Neural cell (in vitro differentiated cells): ENCODE measurements at regions not wholly inside any gene's neighbourhood (a gene's known extent, or its start where the extent isn't known, plus 50 kb on each side); places are given as distances from the start of the nearest gene placed in this dataset.

Experiments used
- H2AFZ ChIP-seq: fragments of 200-600, 300-800 bp; sonication (generic), shearing (Covaris generic); 2 replicates; pipeline ENCODE4 v1.6.0; 2014; ENCODE audit warnings: low read depth, mild to moderate bottlenecking, antibody characterized with exemption, low read length, moderate library complexity
- H3F3A ChIP-seq: fragments of 200-600 bp; shearing (Covaris generic); 2 replicates; pipeline ENCODE4 v1.6.1; 2016; ENCODE audit warnings: mild to moderate bottlenecking, moderate library complexity, mixed read lengths, antibody characterized with exemption, low read length; ENCODE audit not compliant: insufficient read depth, poor library complexity, severe bottlenecking
- H3K27ac ChIP-seq: fragments of 200-600, 300-800 bp; sonication (generic), shearing (Covaris generic); 2 replicates; pipeline ENCODE4 v1.5.1; 2014; ENCODE audit warnings: mild to moderate bottlenecking, low read length, moderate library complexity
- H3K27me3 ChIP-seq: fragments of 300-800, 200-600 bp; sonication (generic), shearing (Covaris generic); 2 replicates; pipeline ENCODE4 v1.6.0; 2014; ENCODE audit warnings: mild to moderate bottlenecking, low read depth, low read length, moderate library complexity; ENCODE audit not compliant: insufficient read depth
- H3K36me3 ChIP-seq: fragments of 300-800, 200-600 bp; sonication (generic), shearing (Covaris generic); 2 replicates; pipeline ENCODE4 v1.5.1; 2014; ENCODE audit warnings: mild to moderate bottlenecking, antibody characterized with exemption, low read length, moderate library complexity; ENCODE audit not compliant: insufficient read depth
- H3K4me2 ChIP-seq: fragments of 300-800, 200-600 bp; sonication (generic), shearing (Covaris generic); 2 replicates; pipeline ENCODE4 v1.6.0; 2014; ENCODE audit warnings: mild to moderate bottlenecking, low read length
- H3K4me3 ChIP-seq: fragments of 300-800, 200-600 bp; sonication (generic), shearing (Covaris generic); 2 replicates; pipeline ENCODE4 v1.5.1; 2014; ENCODE audit warnings: mild to moderate bottlenecking, low read length, moderate library complexity
- H3K79me2 ChIP-seq: fragments of 200-600 bp; shearing (Covaris generic); replicated peaks from 2 replicates; pipeline ENCODE4 v1.6.0; 2014; ENCODE audit warnings: mild to moderate bottlenecking, low read length, moderate library complexity; ENCODE audit not compliant: insufficient read depth
- H3K9ac ChIP-seq: fragments of 300-800, 200-600 bp; sonication (generic), shearing (Covaris generic); 2 replicates; pipeline ENCODE4 v1.6.1; 2016; ENCODE audit warnings: mild to moderate bottlenecking, low read length, mixed read lengths
- H3K9me2 ChIP-seq: fragments of 200-600 bp; shearing (Covaris generic); 2 replicates; pipeline ENCODE4 v1.6.1; 2016; ENCODE audit warnings: mild to moderate bottlenecking, low read length, mixed read lengths; ENCODE audit not compliant: insufficient read depth
- H3K9me3 ChIP-seq: fragments of 200-600, 300-800 bp; sonication (generic), shearing (Covaris generic); 2 replicates; pipeline ENCODE4 v1.6.1; 2016; ENCODE audit warnings: mild to moderate bottlenecking, mixed run types, low read length, moderate library complexity, mixed read lengths
- H4K20me1 ChIP-seq: fragments of 200-600 bp; shearing (Covaris generic); 2 replicates; pipeline ENCODE4 v1.6.1; 2016; ENCODE audit warnings: mild to moderate bottlenecking, mixed run types; ENCODE audit not compliant: insufficient read depth
- EP300 ChIP-seq: fragments of 450-650 bp; conservative IDR thresholded peaks from 2 replicates; pipeline ENCODE4 v1.6.1; 2014; ENCODE audit warnings: antibody characterized with exemption, mild to moderate bottlenecking, moderate library complexity; ENCODE audit not compliant: poor library complexity, severe bottlenecking
- EZH2 ChIP-seq: fragments of 200-600, 300-800 bp; shearing (Covaris generic), sonication (generic); IDR thresholded peaks from 2 replicates; pipeline ENCODE4 v1.6.1; 2014; ENCODE audit warnings: antibody characterized with exemption, low read length, borderline replicate concordance, mild to moderate bottlenecking; ENCODE audit not compliant: insufficient read depth, poor library complexity, severe bottlenecking
- MXI1 ChIP-seq: fragments of 450-650 bp; conservative IDR thresholded peaks from 2 replicates; pipeline ENCODE4 v1.6.1; 2014; ENCODE audit warnings: antibody characterized with exemption, mild to moderate bottlenecking; ENCODE audit not compliant: poor library complexity, severe bottlenecking
- POLR2AphosphoS5 ChIP-seq: IDR thresholded peaks from 2 replicates; pipeline ENCODE4 v1.6.1; 2012
- RAD21 ChIP-seq: fragments of 450-650 bp; conservative IDR thresholded peaks from 2 replicates; pipeline ENCODE4 v1.6.1; 2014; ENCODE audit warnings: antibody characterized with exemption, mild to moderate bottlenecking, moderate library complexity
- SMC3 ChIP-seq: fragments of 450-650 bp; conservative IDR thresholded peaks from 2 replicates; pipeline ENCODE4 v1.6.1; 2014; ENCODE audit warnings: antibody characterized with exemption, mild to moderate bottlenecking, moderate library complexity; ENCODE audit not compliant: poor library complexity
- TAF1 ChIP-seq: IDR thresholded peaks from 2 replicates; pipeline ENCODE4 v1.6.1; 2012; ENCODE audit warnings: low read depth
- TF ChIP-seq, protein P1 (sequence below): IDR thresholded peaks from 2 replicates; pipeline ENCODE4 v1.6.1; 2012; ENCODE audit warnings: borderline replicate concordance
- TF ChIP-seq, protein P2 (sequence below): fragments of 450-650 bp; IDR thresholded peaks from 2 replicates; pipeline ENCODE4 v1.5.1; 2014; ENCODE audit warnings: antibody characterized with exemption, mild to moderate bottlenecking, moderate library complexity; ENCODE audit not compliant: poor library complexity, severe bottlenecking

DNA sequence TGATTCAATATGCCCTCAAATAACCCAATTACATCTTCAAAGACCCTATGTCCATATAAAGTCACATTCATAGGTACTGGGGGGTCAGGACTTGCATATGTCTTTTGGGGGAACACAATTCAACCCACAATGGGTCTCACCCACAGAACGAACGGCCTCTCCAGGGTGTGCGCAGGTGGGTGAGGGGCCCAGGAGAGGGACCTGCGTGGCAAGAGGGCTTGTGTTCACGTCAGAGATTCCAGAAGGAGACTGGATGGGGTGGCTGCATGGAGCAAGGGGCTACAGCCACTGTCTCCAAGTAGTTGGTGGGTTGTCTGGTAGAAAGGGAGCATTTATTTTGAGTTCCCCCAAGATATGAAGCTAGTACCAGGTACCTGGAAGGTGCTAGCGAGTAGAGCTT is 212.2 kb downstream of the SEC14L1 start:
- no peaks in the 10 kb centered on the region for H3K36me3 ChIP-seq
- no peak overlapping the region for H3K4me3 ChIP-seq
- no peak overlapping the region for H3K4me2 ChIP-seq
- no peaks in the 10 kb centered on the region for H3K9me2 ChIP-seq
- H3K9ac ChIP-seq: no peak overlapping the region
- no peaks in the 10 kb centered on the region for H3K9me3 ChIP-seq
- H3F3A ChIP-seq: no peaks in the 10 kb centered on the region
- H2AFZ ChIP-seq: no peak overlapping the region
- H3K27me3 ChIP-seq: no peaks in the 10 kb centered on the region
- TF ChIP-seq TAF1: no peak
- no peak for TF ChIP-seq POLR2AphosphoS5
- TF ChIP-seq, protein P1, sequence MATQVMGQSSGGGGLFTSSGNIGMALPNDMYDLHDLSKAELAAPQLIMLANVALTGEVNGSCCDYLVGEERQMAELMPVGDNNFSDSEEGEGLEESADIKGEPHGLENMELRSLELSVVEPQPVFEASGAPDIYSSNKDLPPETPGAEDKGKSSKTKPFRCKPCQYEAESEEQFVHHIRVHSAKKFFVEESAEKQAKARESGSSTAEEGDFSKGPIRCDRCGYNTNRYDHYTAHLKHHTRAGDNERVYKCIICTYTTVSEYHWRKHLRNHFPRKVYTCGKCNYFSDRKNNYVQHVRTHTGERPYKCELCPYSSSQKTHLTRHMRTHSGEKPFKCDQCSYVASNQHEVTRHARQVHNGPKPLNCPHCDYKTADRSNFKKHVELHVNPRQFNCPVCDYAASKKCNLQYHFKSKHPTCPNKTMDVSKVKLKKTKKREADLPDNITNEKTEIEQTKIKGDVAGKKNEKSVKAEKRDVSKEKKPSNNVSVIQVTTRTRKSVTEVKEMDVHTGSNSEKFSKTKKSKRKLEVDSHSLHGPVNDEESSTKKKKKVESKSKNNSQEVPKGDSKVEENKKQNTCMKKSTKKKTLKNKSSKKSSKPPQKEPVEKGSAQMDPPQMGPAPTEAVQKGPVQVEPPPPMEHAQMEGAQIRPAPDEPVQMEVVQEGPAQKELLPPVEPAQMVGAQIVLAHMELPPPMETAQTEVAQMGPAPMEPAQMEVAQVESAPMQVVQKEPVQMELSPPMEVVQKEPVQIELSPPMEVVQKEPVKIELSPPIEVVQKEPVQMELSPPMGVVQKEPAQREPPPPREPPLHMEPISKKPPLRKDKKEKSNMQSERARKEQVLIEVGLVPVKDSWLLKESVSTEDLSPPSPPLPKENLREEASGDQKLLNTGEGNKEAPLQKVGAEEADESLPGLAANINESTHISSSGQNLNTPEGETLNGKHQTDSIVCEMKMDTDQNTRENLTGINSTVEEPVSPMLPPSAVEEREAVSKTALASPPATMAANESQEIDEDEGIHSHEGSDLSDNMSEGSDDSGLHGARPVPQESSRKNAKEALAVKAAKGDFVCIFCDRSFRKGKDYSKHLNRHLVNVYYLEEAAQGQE: no peak
- TF ChIP-seq EZH2: no peak
- TF ChIP-seq SMC3: no peak
- TF ChIP-seq, protein P2, sequence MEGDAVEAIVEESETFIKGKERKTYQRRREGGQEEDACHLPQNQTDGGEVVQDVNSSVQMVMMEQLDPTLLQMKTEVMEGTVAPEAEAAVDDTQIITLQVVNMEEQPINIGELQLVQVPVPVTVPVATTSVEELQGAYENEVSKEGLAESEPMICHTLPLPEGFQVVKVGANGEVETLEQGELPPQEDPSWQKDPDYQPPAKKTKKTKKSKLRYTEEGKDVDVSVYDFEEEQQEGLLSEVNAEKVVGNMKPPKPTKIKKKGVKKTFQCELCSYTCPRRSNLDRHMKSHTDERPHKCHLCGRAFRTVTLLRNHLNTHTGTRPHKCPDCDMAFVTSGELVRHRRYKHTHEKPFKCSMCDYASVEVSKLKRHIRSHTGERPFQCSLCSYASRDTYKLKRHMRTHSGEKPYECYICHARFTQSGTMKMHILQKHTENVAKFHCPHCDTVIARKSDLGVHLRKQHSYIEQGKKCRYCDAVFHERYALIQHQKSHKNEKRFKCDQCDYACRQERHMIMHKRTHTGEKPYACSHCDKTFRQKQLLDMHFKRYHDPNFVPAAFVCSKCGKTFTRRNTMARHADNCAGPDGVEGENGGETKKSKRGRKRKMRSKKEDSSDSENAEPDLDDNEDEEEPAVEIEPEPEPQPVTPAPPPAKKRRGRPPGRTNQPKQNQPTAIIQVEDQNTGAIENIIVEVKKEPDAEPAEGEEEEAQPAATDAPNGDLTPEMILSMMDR: no peak
- no peak for TF ChIP-seq EP300
- TF ChIP-seq MXI1: no peak
- no peak for TF ChIP-seq RAD21
- no peak overlapping the region for H3K27ac ChIP-seq
- H4K20me1 ChIP-seq: no peaks in the 10 kb centered on the region
- H3K79me2 ChIP-seq: no peaks in the 10 kb centered on the region

DNA sequence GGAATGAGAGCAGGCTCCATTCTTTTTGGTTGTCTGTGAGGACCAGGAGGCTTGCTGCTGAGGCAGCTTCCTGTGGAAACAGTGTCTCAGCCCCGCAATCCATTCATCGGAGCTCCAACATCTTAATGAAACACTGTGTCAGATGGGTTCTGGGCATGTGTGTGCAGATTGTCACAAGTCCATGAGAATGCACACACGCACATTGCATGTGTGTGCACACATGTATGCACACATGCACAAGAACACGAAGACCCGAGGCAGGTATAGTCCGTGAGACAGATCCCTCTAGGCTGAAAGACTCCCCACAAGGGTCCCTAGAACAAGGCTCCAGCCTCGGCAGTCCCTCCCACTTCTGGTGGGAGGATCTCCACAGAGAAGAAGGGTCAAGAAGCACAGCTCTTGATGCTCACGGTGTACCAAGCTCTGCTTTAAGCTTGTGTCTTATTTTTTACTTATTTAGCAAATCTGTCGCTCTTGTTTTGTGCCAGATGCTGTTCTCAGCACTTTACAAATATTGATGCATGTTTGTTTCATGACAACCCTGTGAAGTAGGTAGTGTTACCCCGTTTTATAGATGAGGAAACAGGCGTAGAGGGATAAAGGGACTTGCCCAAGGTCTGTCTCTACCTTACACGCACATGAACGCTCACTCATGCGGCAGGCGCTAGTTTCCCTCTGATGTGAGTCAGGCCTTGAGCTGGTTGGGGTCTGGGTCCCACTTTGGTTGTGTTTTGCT is 213.1 kb downstream of the SEC14L1 start:
- H3K4me2 ChIP-seq: no peak overlapping the region
- no peaks in the 10 kb centered on the region for H3K36me3 ChIP-seq
- no peaks in the 10 kb centered on the region for H3K27me3 ChIP-seq
- no peak overlapping the region for H3K9ac ChIP-seq
- H3K9me2 ChIP-seq: no peaks in the 10 kb centered on the region
- H3K4me3 ChIP-seq: no peak overlapping the region
- no peaks in the 10 kb centered on the region for H3K79me2 ChIP-seq
- no peak overlapping the region for H2AFZ ChIP-seq
- TF ChIP-seq SMC3 (no peak), TAF1 (no peak), EZH2 (no peak), EP300 (no peak)
- TF ChIP-seq, protein P1: no peak
- TF ChIP-seq, protein P2: no peak
- no peaks in the 10 kb centered on the region for H3K9me3 ChIP-seq
- no peaks in the 10 kb centered on the region for H3F3A ChIP-seq
- H4K20me1 ChIP-seq: no peaks in the 10 kb centered on the region
- H3K27ac ChIP-seq: no peak overlapping the region
